GM19328 (cell line): ENCODE measurements at regions not wholly inside any gene's neighbourhood (a gene's known extent, or its start where the extent isn't known, plus 50 kb on each side); places are given as distances from the start of the nearest gene placed in this dataset.
A peak's percentile ranks its signal among the peaks of the same experiment; 100 is the strongest.
"Not testable (repeated sequence)": the region's sequence is repeated elsewhere in the genome, so short reads cannot be mapped to it uniquely, and the experiment has no call there.

ENCODE experiments used
- ATAC-seq: cut with Tn5 transposase; IDR thresholded peaks from one replicate; pipeline ENCODE4 v1.9.1; 2021; ENCODE audit warnings: mild to moderate bottlenecking, moderate library complexity; ENCODE audit not compliant: unreplicated experiment

DNA sequence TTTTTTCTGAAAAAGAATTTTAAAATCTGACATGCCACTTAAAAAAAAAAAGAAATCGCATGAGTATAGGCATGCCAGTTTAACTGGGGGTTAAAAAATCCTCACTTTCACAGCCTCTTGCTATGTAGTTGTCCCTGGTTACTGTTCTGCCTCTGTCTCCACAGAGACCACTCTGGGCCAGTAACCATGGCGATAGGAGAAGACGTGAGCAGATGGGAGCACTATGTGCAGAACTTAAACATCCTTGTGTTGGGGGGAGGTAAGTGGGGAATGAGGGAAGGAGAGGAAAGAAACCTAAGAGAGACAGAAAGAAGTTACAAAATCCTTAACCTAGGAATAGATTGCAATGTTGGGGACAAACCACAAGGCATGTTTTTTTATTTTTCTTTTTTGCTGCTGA lies 75.9 kb upstream of the CYRIA start:
- ATAC-seq, result no peak

GRCh38 chr2:16739778-16740581 lies 74.3 kb upstream of the CYRIA start:
- no peak for ATAC-seq

DNA sequence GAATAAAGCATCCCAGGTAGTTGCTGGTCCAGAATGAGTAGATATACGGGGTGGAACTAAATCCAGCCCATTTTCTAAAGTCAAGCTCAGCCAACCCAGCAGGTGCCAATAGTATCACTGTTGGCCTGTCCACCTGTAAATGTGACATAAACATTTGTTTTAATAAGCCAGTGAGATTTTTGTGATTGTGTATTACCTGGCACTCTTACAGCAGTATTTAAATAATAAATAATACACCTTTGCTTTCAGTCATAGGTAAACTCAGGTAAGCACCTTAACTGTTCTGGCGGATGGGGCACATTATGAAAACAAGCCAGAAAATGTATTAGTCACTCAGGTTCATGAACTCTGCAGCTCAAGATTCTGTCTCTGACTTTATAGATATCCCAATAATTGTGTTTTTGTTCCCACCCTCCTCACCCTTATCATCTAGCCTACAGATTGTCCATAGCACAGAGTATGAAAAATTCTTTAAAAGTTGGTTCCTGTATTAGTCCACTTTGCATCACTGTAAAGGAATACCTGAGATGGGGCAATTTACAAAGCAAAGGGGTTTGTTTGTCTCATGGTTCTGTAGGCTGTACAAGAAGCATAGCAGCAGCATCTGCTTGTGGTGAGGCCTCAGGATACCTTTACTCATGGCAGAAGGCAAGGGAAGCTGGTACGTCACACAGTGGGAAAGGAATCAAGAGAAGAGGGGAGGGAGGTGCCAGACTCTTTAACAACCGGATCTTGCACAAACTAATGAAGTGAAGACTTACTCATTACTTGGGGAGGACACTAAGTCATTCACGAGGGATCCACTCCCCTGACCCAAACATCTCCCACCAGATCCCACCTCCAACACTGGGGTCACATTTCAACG lies 73.0 kb upstream of the CYRIA start:
- no peak for ATAC-seq

GRCh38 chr2:16737812-16738211 lies 72.2 kb upstream of the CYRIA start:
- ATAC-seq, result no peak

DNA sequence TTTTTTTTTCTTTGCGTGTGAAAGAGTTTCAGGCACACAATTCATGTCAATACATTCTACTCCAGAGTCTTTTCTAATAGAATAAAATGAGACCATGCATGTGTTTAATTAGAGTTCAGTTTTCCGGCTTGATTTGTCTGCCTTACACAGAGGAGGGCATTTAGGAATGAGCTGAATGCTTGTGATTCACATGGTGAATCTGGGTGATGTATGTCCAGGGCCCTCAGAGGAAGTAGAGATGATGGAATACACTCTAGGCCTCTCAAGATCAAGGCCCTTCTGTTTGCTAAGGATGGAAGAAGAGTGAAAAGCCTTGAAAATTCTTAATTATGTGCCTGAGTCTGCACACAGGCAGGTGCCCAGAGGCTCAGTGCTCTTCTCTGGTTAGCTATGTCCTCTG lies 71.0 kb upstream of the CYRIA start:
- ATAC-seq, result no peak

DNA sequence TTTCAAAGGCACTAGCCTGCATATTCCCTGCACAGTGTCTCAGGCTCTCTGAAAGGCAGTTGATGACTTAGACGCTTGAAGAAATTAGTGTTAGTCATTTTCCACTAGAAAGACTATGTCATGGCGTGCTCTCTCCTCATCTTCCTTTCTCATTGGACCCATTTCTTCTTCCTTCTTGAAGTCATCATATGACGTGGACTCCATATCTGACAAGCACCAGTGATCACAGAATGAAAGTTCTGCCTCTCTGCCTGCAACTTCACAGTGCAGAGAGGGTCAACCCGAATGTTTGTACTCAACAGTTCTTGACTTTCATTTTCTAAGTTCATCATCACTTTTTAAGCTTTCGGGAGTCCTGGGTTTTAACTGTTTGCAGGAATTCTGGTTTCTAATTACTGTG lies 63.7 kb upstream of the CYRIA start:
- ATAC-seq, result peak; percentile 56

DNA sequence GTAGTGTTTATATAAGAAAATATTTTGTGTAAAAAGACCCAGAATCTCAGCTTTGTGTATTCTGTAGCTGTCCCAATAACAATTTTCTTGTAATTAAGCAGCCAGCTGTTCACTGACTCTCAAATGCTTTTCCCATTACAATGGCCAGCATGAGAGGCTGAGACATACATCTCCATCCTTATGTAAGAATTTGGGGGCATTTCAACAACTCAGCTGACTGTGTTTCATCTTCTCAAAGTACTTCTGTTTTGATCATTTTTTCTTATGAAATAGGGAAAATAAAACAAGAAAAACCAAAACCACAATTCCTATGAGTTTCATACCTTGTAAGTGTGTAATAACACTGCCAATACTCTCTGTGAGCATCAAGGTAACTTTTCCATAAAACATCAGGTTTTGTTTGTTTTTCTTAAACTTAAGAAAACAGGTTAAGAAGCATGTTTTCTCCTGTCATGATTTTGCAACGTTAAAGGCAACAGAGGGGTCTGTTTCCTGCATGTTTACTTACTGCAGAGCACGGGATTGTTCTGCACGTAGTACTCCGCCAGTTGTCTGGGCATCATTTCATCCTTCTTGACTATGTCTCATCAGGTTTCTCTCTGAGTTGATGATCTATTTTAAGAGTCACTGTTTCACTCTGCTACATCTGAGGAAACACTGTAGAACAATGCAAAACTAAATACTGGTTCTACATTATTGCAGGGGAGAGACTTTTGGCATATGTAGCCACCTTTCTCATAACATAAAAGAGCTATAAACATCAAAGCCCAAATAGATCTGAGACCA lies 62.9 kb upstream of the CYRIA start:
- peak; percentile 51 for ATAC-seq

DNA sequence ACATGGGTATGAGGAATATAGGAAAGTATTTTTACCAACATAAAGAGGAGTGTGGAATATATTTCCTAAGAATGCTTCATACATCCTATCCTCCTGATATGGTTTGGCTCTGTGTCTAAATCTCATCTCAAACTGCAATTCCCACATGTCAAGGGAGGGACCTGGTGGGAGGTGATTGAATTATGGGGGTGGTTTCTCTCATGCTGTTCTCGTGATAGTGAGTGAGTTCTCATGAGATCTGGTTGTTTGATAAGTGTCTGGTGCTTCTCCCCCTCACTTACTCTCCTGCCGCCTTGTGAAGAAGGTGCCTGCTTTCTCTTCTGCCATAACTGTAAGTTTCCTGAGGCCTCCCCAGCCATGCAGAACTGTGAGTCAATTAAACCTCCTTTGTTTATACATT lies 62.2 kb upstream of the CYRIA start:
- ATAC-seq, result not testable (repeated sequence)

DNA sequence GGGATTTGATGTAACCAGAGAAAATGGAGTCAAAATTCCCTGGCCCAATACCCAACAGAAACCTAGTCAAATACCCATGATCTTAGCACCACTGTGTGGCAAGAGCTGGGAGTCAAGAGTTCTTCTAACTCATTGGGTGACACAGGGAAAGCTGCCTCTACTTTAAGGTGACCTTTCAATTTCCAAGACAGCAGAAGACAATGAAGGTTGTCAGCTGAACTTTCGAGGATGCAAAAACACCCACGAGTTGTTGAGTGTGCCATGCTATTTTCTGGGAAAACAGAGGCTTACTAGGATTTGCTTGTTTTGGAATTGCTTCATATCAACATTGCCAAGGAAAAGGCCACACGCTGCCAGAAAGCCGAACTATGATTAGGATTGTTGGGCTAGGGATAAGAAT lies 61.6 kb upstream of the CYRIA start:
- ATAC-seq, result no peak

- no peak for ATAC-seq
Measured at GRCh38 chr2:16726577-16726976, 60.9 kb upstream of the CYRIA start.

GRCh38 chr2:16726147-16726546 lies 60.5 kb upstream of the CYRIA start:
- ATAC-seq, result no peak

DNA sequence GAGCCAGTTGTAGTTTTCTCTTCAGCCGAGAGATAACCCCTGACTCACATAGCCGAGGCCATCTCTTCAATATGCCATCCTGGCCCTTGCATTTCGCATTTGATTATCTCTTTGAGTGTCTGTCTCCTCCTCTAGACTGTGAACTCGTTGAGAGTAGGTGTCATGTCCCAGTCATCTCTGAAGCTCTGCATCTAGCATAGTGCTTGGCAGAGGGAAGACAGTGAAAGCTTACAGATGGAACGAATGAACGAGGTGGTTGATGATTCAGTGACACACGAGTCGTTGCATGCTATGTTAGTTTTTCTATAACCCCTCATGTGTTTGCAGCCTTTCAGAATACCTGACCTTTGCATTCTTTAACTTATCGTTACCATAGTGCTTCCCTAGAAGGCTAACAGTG lies 59.9 kb upstream of the CYRIA start:
- no peak for ATAC-seq

GRCh38 chr2:16722677-16723076 lies 57.0 kb upstream of the CYRIA start:
- ATAC-seq, result no peak

GRCh38 chr2:16722126-16722525 lies 56.5 kb upstream of the CYRIA start:
- ATAC-seq, result no peak

DNA sequence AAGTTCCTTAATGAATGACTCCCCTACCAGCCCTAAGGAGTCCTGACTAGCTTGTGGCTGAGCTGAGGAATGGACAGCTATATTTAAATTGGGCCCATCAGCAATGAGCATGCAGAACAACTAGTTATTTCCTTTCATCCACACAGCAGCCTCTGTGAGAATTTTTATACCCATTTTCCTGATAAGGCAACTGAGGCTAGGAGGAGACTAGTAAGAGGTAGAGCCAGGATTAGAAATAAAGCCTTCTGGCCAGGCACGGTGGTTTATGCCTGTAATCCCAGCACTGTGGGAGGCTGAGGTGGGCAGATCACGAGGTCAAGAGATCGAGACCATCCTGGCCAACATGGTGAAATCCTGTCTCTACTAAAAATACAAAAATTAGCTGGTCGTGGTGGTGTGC lies 55.9 kb upstream of the CYRIA start:
- ATAC-seq, result not testable (repeated sequence)

DNA sequence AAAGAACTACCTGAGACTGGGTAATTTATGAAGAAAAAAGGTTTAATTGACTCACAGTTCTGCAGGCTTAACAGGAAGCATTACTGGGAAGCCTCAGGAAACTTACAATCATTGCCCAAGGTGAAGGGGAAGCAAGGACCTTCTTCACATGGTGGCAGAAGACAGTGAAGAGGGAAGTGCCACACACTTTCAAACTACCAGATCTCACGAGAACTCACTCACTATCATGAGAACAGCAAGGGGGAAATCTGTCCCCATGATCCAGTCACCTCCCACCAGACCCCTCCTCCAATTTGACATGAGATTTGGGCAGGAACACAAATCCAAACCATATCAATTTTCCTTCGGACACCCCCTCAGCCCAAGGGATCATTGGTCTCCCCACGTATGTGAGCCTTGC lies 55.1 kb upstream of the CYRIA start:
- ATAC-seq, result not testable (repeated sequence)

GRCh38 chr2:16719485-16719808 lies 53.8 kb upstream of the CYRIA start:
- ATAC-seq, result no peak

GRCh38 chr2:16718576-16719484 lies 53.2 kb upstream of the CYRIA start:
- ATAC-seq, result no peak

GRCh38 chr2:16717477-16717876 lies 51.8 kb upstream of the CYRIA start:
- ATAC-seq, result no peak

DNA sequence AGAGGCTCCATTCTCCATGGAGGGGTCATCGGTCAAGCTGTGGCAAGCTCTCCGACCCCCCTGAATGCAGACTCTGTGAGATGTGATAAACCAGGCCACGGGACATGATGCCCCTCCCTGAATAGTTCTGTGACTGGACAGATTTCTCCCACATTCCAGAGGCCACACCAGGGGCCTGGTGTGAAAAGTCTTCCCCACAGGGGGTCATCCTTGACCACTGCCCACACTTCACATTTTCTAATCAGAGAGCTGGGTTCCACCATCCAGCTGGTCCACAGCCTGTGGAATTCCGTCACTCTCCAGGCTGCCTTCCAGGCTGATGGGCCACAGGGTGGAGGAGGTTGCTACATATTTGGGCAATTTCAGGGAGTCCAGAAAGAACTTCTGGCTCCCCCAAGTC lies 51.3 kb upstream of the CYRIA start:
- no peak for ATAC-seq

DNA sequence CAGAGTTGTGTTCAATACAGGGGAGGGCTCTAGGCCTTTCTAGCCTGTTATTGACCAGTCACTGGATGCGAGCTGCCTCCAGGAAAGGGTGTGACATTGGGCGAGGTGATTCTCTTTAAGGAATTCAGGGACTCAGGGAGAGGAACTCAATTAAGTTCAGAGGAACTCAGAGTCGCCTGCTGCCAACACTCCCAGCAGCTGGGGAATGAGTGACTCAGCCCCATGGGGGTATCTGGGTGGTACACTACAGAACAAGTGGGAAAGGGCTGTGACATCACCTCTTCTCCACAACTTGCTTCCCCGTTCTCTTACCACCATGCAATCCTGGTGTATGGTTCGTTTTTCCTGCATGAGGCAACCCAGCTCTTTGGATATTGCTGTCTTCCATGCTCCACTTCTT lies 50.4 kb upstream of the CYRIA start:
- ATAC-seq, result no peak
